ENCODE measurements at regions not wholly inside any gene's neighbourhood (a gene's known extent, or its start where the extent isn't known, plus 50 kb on each side); places are given as distances from the start of the nearest gene placed in this dataset.

- DNase-seq (no peak), ATAC-seq (no peak)
- H3K27ac ChIP-seq (ENCODE audit: low read length): no peak overlapping the region
- TF ChIP-seq EZH2 (IDR thresholded peaks at IDR 0.05; ENCODE audit: low read length, unreplicated experiment) (no peak), EZH2phosphoT487 (IDR thresholded peaks at IDR 0.05; ENCODE audit: borderline replicate concordance, low read length) (no peak), CTCF (conservative IDR thresholded peaks at IDR 0.05; ENCODE audit: low read depth, low read length) (no peak)
- no peaks in the 10 kb centered on the region for H3K36me3 ChIP-seq (ENCODE audit: low read depth, low read length)
- H3K27me3 ChIP-seq (ENCODE audit: low read length): no peaks in the 10 kb centered on the region
- H4K20me1 ChIP-seq (ENCODE audit: low read length): no peaks in the 10 kb centered on the region
- no peak overlapping the region for H3K4me3 ChIP-seq (ENCODE audit: low read length)
- ChIA-PET CTCF (no interaction called here), POLR2A (ENCODE audit: unreplicated experiment) (no interaction called here)
- H3K9ac ChIP-seq (ENCODE audit: low read length): no peak overlapping the region
- H3K9me2 ChIP-seq (replicated peaks; ENCODE audit: low read length): no peaks in the 10 kb centered on the region
- no peaks in the 10 kb centered on the region; the same call in 1 of the 2 replicates for H3K9me3 ChIP-seq (ENCODE audit: low read length)
- H2AFZ ChIP-seq (ENCODE audit: low read length): no peak overlapping the region
- H3K4me2 ChIP-seq (ENCODE audit: low read length): no peak overlapping the region
- H3K79me2 ChIP-seq (ENCODE audit: low read length): no peaks in the 10 kb centered on the region
- no peaks in the 10 kb centered on the region for H3K4me1 ChIP-seq (ENCODE audit: insufficient read depth, low read length)
- BruUV-seq (replicated peaks): no TSS peak
- H3F3A ChIP-seq (ENCODE audit: low read length, unreplicated experiment): no peaks in the 10 kb centered on the region
- intact Hi-C loops (cut with micrococcal nuclease): no loop called here
These were observed 633.8 kb upstream of the CT83 start for GRCh38 chrX:117096528-117096927.

GRCh38 chrX:117095393-117095792 is 632.6 kb upstream of the CT83 start:
- Histone ChIP-seq H3K27me3 (ENCODE audit: low read length) (no peaks in the 10 kb centered on the region), H3F3A (ENCODE audit: low read length, unreplicated experiment) (no peaks in the 10 kb centered on the region), H2AFZ (ENCODE audit: low read length) (no peak overlapping the region), H3K27ac (ENCODE audit: low read length) (no peak overlapping the region), H3K4me2 (ENCODE audit: low read length) (no peak overlapping the region), H3K9ac (ENCODE audit: low read length) (no peak overlapping the region), H3K4me1 (ENCODE audit: insufficient read depth, low read length) (no peaks in the 10 kb centered on the region), H3K9me2 (replicated peaks; ENCODE audit: low read length) (no peaks in the 10 kb centered on the region), H4K20me1 (ENCODE audit: low read length) (no peaks in the 10 kb centered on the region), H3K79me2 (ENCODE audit: low read length) (no peaks in the 10 kb centered on the region), H3K4me3 (ENCODE audit: low read length) (no peak overlapping the region), H3K9me3 (ENCODE audit: low read length) (no peaks in the 10 kb centered on the region; the same call in 1 of the 2 replicates), H3K36me3 (ENCODE audit: low read depth, low read length) (no peaks in the 10 kb centered on the region)
- intact Hi-C loops (cut with micrococcal nuclease): no loop called here
- ChIA-PET CTCF (no interaction called here), POLR2A (ENCODE audit: unreplicated experiment) (no interaction called here)
- no peak for TF ChIP-seq CTCF (conservative IDR thresholded peaks at IDR 0.05; ENCODE audit: low read depth, low read length)
- TF ChIP-seq EZH2phosphoT487 (IDR thresholded peaks at IDR 0.05; ENCODE audit: borderline replicate concordance, low read length): no peak
- no peak for TF ChIP-seq EZH2 (IDR thresholded peaks at IDR 0.05; ENCODE audit: low read length, unreplicated experiment)
- DNase-seq: no peak
- ATAC-seq: no peak
- BruUV-seq (replicated peaks): no TSS peak

GRCh38 chrX:117094149-117094548 is 631.4 kb upstream of the CT83 start:
- DNase-seq (no peak), ATAC-seq (no peak)
- no peak overlapping the region for H3K4me2 ChIP-seq (ENCODE audit: low read length)
- intact Hi-C loops (cut with micrococcal nuclease): no loop called here
- ChIA-PET POLR2A (ENCODE audit: unreplicated experiment) (no interaction called here), CTCF (no interaction called here)
- H3K9me2 ChIP-seq (replicated peaks; ENCODE audit: low read length): no peaks in the 10 kb centered on the region
- no peak overlapping the region for H2AFZ ChIP-seq (ENCODE audit: low read length)
- H3K4me3 ChIP-seq (ENCODE audit: low read length): no peak overlapping the region
- TF ChIP-seq EZH2 (IDR thresholded peaks at IDR 0.05; ENCODE audit: low read length, unreplicated experiment): no peak
- no peak for TF ChIP-seq EZH2phosphoT487 (IDR thresholded peaks at IDR 0.05; ENCODE audit: borderline replicate concordance, low read length)
- no peak for TF ChIP-seq CTCF (conservative IDR thresholded peaks at IDR 0.05; ENCODE audit: low read depth, low read length)
- no peaks in the 10 kb centered on the region for H3K79me2 ChIP-seq (ENCODE audit: low read length)
- no peaks in the 10 kb centered on the region for H3K36me3 ChIP-seq (ENCODE audit: low read depth, low read length)
- H3K4me1 ChIP-seq (ENCODE audit: insufficient read depth, low read length): no peaks in the 10 kb centered on the region
- no peak overlapping the region for H3K27ac ChIP-seq (ENCODE audit: low read length)
- H4K20me1 ChIP-seq (ENCODE audit: low read length): no peaks in the 10 kb centered on the region
- H3K9ac ChIP-seq (ENCODE audit: low read length): no peak overlapping the region
- H3F3A ChIP-seq (ENCODE audit: low read length, unreplicated experiment): no peaks in the 10 kb centered on the region
- BruUV-seq (replicated peaks): no TSS peak
- H3K9me3 ChIP-seq (ENCODE audit: low read length): no peaks in the 10 kb centered on the region; the same call in 1 of the 2 replicates
- no peaks in the 10 kb centered on the region for H3K27me3 ChIP-seq (ENCODE audit: low read length)
